SU-DHL-6 (cell line): ENCODE measurements at regions not wholly inside any gene's neighbourhood (a gene's known extent, or its start where the extent isn't known, plus 50 kb on each side); places are given as distances from the start of the nearest gene placed in this dataset.

ENCODE experiments used
- EZH2phosphoT487 ChIP-seq: fragments of 200-600 bp; sonication (generic), shearing (Covaris generic); conservative IDR thresholded peaks from 2 replicates; pipeline ENCODE4 v1.6.1; 2018; ENCODE audit warnings: mild to moderate bottlenecking, antibody characterized with exemption, low read length, moderate library complexity, mixed read lengths
- TF ChIP-seq, protein P1 (sequence below): fragments of 200-600 bp; sonication (generic); IDR thresholded peaks from one replicate; pipeline ENCODE4 v1.5.1; 2017; ENCODE audit warnings: antibody characterized with exemption, mild to moderate bottlenecking, low read length, moderate library complexity; ENCODE audit not compliant: insufficient read depth, poor library complexity, severe bottlenecking

DNA sequence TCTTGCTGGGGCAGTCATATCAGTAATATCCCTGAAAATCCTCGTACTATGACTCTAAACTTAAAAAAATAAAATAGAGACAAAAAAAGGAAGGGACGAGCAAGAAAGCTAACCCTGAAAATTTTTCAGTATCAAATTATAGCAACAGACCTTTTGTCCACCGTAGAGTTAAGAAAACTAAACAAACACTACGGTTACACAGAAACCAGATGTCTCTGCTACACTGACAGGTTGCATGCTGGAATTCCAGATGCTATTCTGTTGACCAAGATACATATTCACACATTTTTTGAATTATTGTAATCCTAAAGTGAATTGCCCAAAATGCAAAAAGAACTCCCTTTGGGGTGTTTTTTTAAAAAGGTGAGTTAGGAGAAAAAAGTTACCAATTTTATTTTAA is 66.9 kb upstream of the SELENOP start:
- TF ChIP-seq, protein P1, sequence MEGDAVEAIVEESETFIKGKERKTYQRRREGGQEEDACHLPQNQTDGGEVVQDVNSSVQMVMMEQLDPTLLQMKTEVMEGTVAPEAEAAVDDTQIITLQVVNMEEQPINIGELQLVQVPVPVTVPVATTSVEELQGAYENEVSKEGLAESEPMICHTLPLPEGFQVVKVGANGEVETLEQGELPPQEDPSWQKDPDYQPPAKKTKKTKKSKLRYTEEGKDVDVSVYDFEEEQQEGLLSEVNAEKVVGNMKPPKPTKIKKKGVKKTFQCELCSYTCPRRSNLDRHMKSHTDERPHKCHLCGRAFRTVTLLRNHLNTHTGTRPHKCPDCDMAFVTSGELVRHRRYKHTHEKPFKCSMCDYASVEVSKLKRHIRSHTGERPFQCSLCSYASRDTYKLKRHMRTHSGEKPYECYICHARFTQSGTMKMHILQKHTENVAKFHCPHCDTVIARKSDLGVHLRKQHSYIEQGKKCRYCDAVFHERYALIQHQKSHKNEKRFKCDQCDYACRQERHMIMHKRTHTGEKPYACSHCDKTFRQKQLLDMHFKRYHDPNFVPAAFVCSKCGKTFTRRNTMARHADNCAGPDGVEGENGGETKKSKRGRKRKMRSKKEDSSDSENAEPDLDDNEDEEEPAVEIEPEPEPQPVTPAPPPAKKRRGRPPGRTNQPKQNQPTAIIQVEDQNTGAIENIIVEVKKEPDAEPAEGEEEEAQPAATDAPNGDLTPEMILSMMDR = no peak
- no peak for TF ChIP-seq EZH2phosphoT487
